Epithelial cell of proximal tubule (primary cell): ENCODE measurements at regions not wholly inside any gene's neighbourhood (a gene's known extent, or its start where the extent isn't known, plus 50 kb on each side); places are given as distances from the start of the nearest gene placed in this dataset.
"Not testable (repeated sequence)": the region's sequence is repeated elsewhere in the genome, so short reads cannot be mapped to it uniquely, and the experiment has no call there.

ENCODE experiments used
- DNase-seq: peaks from one replicate; pipeline ENCODE4 v3.0.0-alpha.2; 2011; ENCODE audit warnings: low read depth
- H3K4me3 ChIP-seq: 2 replicates; pipeline ENCODE4 v1.5.1; 2011; ENCODE audit warnings: low read depth, mild to moderate bottlenecking, low read length
- CTCF ChIP-seq: conservative IDR thresholded peaks from 2 replicates; pipeline ENCODE4 v1.5.1; 2012; ENCODE audit warnings: low read depth, mild to moderate bottlenecking, low read length

- no peak for TF ChIP-seq CTCF
- no peak overlapping the region for H3K4me3 ChIP-seq
- DNase-seq = no peak
Observed at GRCh38 chr5:37945446-37945845, 105.6 kb upstream of the GDNF start.

- H3K4me3 ChIP-seq, DNase-seq: not testable (repeated sequence)
Observed at GRCh38 chr5:37943136-37943535, 103.3 kb upstream of the GDNF start.

- TF ChIP-seq CTCF = no peak
- H3K4me3 ChIP-seq = no peak overlapping the region
- no peak for DNase-seq
Observed at GRCh38 chr5:37940931-37941623, 101.2 kb upstream of the GDNF start.

- no peak for TF ChIP-seq CTCF
- no peak for DNase-seq
- H3K4me3 ChIP-seq = no peak overlapping the region
Observed at GRCh38 chr5:37938861-37939260, 99.0 kb upstream of the GDNF start.

- no peak overlapping the region for H3K4me3 ChIP-seq
- no peak for TF ChIP-seq CTCF
- no peak for DNase-seq
Observed at GRCh38 chr5:37938076-37938852, 98.4 kb upstream of the GDNF start.

GRCh38 chr5:37936091-37936490 lies 96.2 kb upstream of the GDNF start:
- no peak overlapping the region for H3K4me3 ChIP-seq
- TF ChIP-seq CTCF = no peak
- peak; percentile 1 for DNase-seq

GRCh38 chr5:37933576-37933975 lies 93.7 kb upstream of the GDNF start:
- no peak overlapping the region for H3K4me3 ChIP-seq
- TF ChIP-seq CTCF = no peak
- DNase-seq = no peak
